ENCODE measurements at regions not wholly inside any gene's neighbourhood (a gene's known extent, or its start where the extent isn't known, plus 50 kb on each side); places are given as distances from the start of the nearest gene placed in this dataset.

- no peak overlapping the region for H3K4ac ChIP-seq (replicated peaks; ENCODE audit: insufficient read length, low read depth, low read length)
- H2BK20ac ChIP-seq (ENCODE audit: low read length) = no peak overlapping the region
- FAIRE-seq = peak; percentile 60
- no peaks in the 10 kb centered on the region for H3K79me1 ChIP-seq (ENCODE audit: low read depth, low read length)
- no peak overlapping the region for H3K18ac ChIP-seq (ENCODE audit: extremely low read depth, low read length)
- no peak overlapping the region for H3K4me3 ChIP-seq (ENCODE audit: extremely low read depth in 1 of 4, insufficient read depth in 2 of 4, low read depth in 3 of 4, low read length in 4 of 4)
- no peak overlapping the region for H4K8ac ChIP-seq (ENCODE audit: extremely low read depth, insufficient read depth, low read length)
- no peak overlapping the region for H2BK120ac ChIP-seq (replicated peaks; ENCODE audit: low read depth, low read length)
- no peak overlapping the region for H3K14ac ChIP-seq (ENCODE audit: insufficient read length)
- TF ChIP-seq BCL11A (IDR thresholded peaks at IDR 0.05; ENCODE audit: low read depth in 2 of 2, low read length in 2 of 2) = no peak
- peak in 1 of 2 experiments; percentile 23; a peak in 1 of 4 replicates for TF ChIP-seq RAD21 (IDR thresholded peaks at IDR 0.05 in 1 of 2, conservative IDR thresholded peaks at IDR 0.05 in 1 of 2; ENCODE audit: low read depth in 2 of 2, low read length in 2 of 2)
- no peak for TF ChIP-seq RXRA (IDR thresholded peaks at IDR 0.05; ENCODE audit: insufficient read depth, low read depth, low read length)
- TF ChIP-seq, protein P1, sequence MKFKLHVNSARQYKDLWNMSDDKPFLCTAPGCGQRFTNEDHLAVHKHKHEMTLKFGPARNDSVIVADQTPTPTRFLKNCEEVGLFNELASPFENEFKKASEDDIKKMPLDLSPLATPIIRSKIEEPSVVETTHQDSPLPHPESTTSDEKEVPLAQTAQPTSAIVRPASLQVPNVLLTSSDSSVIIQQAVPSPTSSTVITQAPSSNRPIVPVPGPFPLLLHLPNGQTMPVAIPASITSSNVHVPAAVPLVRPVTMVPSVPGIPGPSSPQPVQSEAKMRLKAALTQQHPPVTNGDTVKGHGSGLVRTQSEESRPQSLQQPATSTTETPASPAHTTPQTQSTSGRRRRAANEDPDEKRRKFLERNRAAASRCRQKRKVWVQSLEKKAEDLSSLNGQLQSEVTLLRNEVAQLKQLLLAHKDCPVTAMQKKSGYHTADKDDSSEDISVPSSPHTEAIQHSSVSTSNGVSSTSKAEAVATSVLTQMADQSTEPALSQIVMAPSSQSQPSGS (IDR thresholded peaks at IDR 0.05; ENCODE audit: low read length) = no peak
- no peak for TF ChIP-seq TEAD4 (IDR thresholded peaks at IDR 0.05; ENCODE audit: low read depth, low read length)
- no peak for TF ChIP-seq POU5F1 (IDR thresholded peaks at IDR 0.05; ENCODE audit: low read depth, low read length)
- no peak overlapping the region for H4K5ac ChIP-seq (ENCODE audit: insufficient read length, low read depth, low read length)
- no peak overlapping the region for H2AK5ac ChIP-seq (ENCODE audit: low read depth, low read length)
- no peak for DNase-seq (ENCODE audit: low read depth in 1 of 2, low spot score in 2 of 2)
- 70% methylated on average over 8 of the region's 10 CpGs; no CpG with 5 or more reads in 1 of the 2 experiments for WGBS, 2 experiments (ENCODE audit: extremely low coverage in 1 of 2, insufficient coverage in 1 of 2, insufficient read length in 1 of 2, insufficient replicate concordance in 2 of 2, low coverage in 1 of 2, low lambda C conversion rate in 2 of 2, missing lambda C conversion rate in 1 of 2)
- no peaks in the 10 kb centered on the region for H3K79me2 ChIP-seq (ENCODE audit: control insufficient read depth in 1 of 2, insufficient read depth in 2 of 2, low read length in 2 of 2)
- no peak overlapping the region for H3K27ac ChIP-seq (ENCODE audit: low read depth, low read length)
- H2BK5ac ChIP-seq (ENCODE audit: low read depth, low read length) = no peak overlapping the region
- H3K9me3 ChIP-seq (ENCODE audit: insufficient read depth in 2 of 2, low read depth in 1 of 2, low read length in 1 of 2) = no peaks in the 10 kb centered on the region
- no peaks in the 10 kb centered on the region for H4K20me1 ChIP-seq (replicated peaks in 1 of 2; ENCODE audit: control insufficient read depth in 1 of 2, insufficient read depth in 2 of 2, low read length in 2 of 2)
- no peak overlapping the region for H2AFZ ChIP-seq (ENCODE audit: low read length)
- no peak overlapping the region for H3K4me2 ChIP-seq (ENCODE audit: insufficient read depth in 1 of 2, low read depth in 2 of 2, low read length in 2 of 2)
- H2BK12ac ChIP-seq (ENCODE audit: low read depth, low read length) = no peak overlapping the region
- no peaks in the 10 kb centered on the region for H3K27me3 ChIP-seq (replicated peaks in 1 of 4; ENCODE audit: control insufficient read depth in 3 of 4, extremely low read depth in 1 of 4, insufficient read depth in 3 of 4, low read length in 3 of 4)
- no peak overlapping the region for H3K9ac ChIP-seq (replicated peaks in 1 of 4; ENCODE audit: extremely low read depth in 1 of 4, low read depth in 3 of 4, low read length in 3 of 4)
- ChIA-PET CTCF (ENCODE audit: partially characterized antibody) (interaction anchor here (1.7 kb wide), 1 partner anchor 9 kb away, joined by 3 read pairs; no protein-coding TSS in a partner anchor), POLR2A (ENCODE audit: partially characterized antibody) (no interaction called here)
- no peak overlapping the region for H4K91ac ChIP-seq (replicated peaks; ENCODE audit: insufficient read length, low read length)
- no peaks in the 10 kb centered on the region for H3K36me3 ChIP-seq (ENCODE audit: control insufficient read depth in 2 of 4, insufficient read depth in 4 of 4, low read length in 3 of 4)
- H3K23ac ChIP-seq (ENCODE audit: insufficient read length) = no peak overlapping the region
- H3K23me2 ChIP-seq (ENCODE audit: low read depth, low read length) = no peaks in the 10 kb centered on the region
- H3K4me1 ChIP-seq (replicated peaks in 1 of 4; ENCODE audit: control insufficient read depth in 3 of 4, insufficient read depth in 4 of 4, low read length in 3 of 4) = no peaks in the 10 kb centered on the region
- H3K56ac ChIP-seq (replicated peaks; ENCODE audit: insufficient read length, low read depth, low read length) = no peak overlapping the region
- no peak overlapping the region for H2BK15ac ChIP-seq (ENCODE audit: low read length)
These were observed 560.4 kb upstream of the AMELY start for GRCh38 chrY:7471976-7472375.

All from H1 (cell line).